NCI-H345 treated with DMSO at 0.1 percent for 48 hours (cell line): ENCODE measurements at regions not wholly inside any gene's neighbourhood (a gene's known extent, or its start where the extent isn't known, plus 50 kb on each side); places are given as distances from the start of the nearest gene placed in this dataset.

Experiments used
- DNase-seq: peaks from one replicate; lab custom pipeline; 2025; ENCODE audit not compliant: unreplicated experiment; lab: John Stamatoyannopoulos, UW

GRCh38 chr13:67763984-67764383, 533.8 kb upstream of the PCDH9 start:
- DNase-seq = no peak

GRCh38 chr13:67763384-67763783, 533.2 kb upstream of the PCDH9 start:
- DNase-seq = no peak

DNA sequence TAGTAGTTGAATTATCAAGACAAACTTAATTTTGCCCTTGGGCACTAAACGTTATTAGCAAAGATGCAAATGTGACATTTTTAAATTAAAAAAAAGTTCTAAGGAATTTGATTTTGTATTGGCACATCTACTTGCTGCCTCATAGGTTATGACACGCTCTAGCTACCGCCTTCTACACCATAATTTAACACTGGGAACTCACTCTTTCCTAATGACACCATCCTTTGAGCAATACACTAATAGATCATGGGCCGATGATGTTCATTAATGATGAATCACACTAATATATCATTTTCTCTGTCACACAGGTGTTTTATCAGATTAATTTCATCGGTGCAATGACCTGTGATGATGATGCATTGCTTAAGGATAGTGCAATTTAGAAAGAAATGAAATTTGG, 528.8 kb upstream of the PCDH9 start:
- no peak for DNase-seq

GRCh38 chr13:67754012-67754411, 523.9 kb upstream of the PCDH9 start:
- DNase-seq = no peak

- DNase-seq = no peak
Observed at GRCh38 chr13:67752759-67753158, 522.6 kb upstream of the PCDH9 start.

DNA sequence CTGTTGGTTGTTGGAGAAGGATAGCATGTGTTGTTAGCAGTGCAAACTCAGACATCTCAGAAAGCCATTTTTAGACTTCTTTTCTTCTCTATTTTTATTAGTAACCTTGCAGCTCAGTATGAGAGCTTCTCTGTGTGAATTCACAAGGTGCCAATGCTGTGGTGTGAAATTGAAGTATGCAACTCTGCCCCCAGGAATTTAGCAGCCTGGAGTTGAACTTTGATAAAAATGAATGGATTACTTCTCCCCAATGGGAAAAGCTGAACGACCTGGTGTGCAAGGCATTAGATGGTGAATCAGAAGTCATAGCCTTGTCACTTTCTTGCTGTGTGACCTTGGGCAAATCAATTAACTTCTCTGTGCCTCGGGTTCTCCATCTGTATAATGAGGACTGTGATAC, 512.3 kb upstream of the PCDH9 start:
- no peak for DNase-seq

DNA sequence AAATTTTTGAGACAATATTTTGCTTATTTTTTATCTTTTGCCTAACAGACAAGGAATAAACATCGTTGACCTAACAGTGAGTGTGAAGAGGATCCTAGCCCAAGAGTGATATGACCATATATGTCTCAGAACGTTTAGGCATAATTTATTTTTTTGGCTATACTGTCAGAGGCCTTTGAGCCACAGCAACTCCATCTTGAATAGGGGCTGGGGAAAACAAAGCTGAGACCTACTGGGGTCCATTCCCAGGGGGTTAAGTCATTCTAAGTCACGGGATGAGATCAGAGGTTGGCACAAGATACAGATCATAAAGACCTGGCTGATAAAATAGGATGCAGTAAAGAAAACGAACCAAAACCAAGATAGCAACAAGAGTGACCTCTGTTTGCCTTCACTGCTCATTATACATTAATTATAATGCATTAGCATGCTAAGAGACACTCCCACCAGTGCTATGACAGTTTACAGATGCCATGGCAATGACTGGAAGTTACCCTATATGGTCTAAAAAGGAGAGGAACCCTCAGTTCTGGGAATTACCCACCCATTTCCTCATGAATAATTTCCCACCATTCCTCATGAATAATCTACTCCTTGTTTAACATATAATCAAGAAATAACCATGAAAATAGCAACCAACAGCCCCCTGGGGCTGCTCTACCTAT, 510.9 kb upstream of the PCDH9 start:
- no peak for DNase-seq

GRCh38 chr13:67736646-67737420, 506.7 kb upstream of the PCDH9 start:
- no peak for DNase-seq

DNA sequence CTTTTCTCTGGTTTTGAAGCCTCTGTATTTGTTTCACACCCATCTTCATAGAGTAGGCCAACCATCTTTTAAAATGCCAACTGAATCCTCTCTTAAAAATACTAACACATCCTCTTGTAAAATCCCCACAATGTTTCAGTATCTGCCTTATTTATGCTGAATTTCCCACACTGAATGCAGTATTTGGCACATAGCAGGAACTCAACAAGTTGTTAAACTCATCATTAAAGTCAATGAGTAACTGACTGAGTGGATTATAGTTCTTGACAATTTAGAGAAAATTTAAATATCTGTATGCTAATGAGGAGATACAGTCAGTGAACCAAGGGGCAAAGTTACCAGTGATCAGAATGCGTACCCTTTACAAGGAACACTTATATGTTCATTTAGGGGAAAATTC, 505.5 kb upstream of the PCDH9 start:
- no peak for DNase-seq

GRCh38 chr13:67726979-67727378, 496.8 kb upstream of the PCDH9 start:
- no peak for DNase-seq

GRCh38 chr13:67725999-67726398, 495.9 kb upstream of the PCDH9 start:
- no peak for DNase-seq

DNA sequence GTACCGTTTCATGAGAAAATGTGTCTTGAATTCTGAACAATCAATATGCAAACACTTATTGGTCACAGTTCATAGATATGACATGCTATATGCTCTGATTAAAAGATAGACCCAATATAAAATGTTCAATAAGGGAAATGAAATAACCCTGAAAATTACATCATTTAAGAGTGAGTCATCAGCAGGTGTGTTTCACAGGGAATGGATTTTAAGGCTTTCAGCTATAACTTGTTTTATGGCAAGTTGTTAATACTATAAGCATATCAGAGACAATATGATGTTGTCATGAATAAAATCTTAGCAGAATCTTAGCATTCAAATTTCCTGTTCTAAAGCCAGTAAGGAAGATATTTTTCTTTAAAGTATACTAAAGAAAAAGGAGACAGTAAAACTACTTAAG, 483.4 kb upstream of the PCDH9 start:
- no peak for DNase-seq

DNA sequence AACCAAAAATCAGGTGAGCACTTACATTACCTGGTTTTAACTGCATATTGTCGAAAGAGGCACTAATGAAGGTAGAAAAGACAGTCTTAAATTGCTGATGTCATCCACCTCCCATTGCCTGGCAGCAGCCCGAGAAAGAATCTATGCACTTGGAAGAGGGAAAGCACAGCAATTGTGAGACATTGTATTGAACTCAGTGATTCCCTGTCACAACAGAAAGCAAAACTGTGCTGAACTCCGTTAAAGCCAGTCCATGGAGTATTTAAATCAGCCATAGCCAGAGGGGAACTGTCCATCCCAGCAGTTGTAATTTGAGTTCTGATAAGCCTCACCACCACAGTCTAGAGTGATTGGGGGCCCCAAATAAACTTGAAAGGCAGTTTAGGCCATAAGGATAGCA, 466.6 kb upstream of the PCDH9 start:
- no peak for DNase-seq

GRCh38 chr13:67664502-67664901, 434.4 kb upstream of the PCDH9 start:
- no peak for DNase-seq

- DNase-seq = no peak
Observed at GRCh38 chr13:67662997-67663396, 432.9 kb upstream of the PCDH9 start.

GRCh38 chr13:67652887-67653286, 422.8 kb upstream of the PCDH9 start:
- DNase-seq = no peak

DNA sequence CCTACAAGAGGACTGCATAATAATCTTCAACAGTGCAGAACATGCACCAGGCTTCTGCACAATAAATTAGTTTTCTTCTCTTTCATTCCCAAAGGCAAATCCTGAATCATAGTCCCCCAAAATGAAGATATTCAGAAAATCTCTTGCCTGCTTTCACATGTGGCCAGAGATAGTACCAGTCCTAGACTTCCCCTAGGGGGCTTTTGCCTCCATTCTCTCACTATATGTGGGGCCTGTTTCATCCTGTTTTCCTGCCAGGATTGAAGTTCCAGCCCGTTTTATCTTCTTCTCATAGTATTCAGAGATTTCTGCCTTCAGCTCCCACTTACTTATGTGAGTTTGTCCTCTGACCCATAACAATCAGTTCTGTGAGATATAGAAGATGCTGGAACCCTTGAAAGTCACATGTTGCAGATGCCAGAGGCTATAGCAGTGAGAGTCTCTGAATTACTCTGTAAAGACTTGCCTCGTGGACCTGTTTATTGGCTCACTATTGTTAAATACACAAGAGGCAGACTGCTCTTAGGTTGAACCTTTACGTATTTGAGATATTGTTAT, 421.9 kb upstream of the PCDH9 start:
- no peak for DNase-seq

- no peak for DNase-seq
Observed at GRCh38 chr13:67650471-67650870, 420.3 kb upstream of the PCDH9 start.

- DNase-seq = no peak
Observed at GRCh38 chr13:67645874-67646467, 415.8 kb upstream of the PCDH9 start.

- DNase-seq = no peak
Observed at GRCh38 chr13:67643516-67644055, 413.4 kb upstream of the PCDH9 start.

DNA sequence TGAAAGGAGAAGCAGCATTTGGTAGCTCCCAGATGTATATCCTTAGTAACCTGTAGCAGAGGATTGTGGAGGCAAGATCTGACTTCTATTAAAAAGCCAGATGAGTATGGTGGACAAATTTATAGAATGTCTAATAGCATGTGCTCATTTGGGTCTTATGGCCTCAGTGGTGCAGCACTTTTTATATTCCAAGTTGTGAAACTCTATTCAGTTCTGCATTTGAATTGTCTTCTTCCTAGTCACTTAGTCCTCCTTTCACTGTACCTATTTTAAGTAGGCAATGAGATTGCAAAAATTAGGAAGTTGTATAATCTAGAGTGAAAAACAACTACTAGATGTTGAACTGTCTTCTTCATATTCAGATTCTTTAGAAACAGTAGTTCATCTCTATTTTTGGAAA, 412.5 kb upstream of the PCDH9 start:
- DNase-seq = no peak

GRCh38 chr13:67635754-67636153, 405.6 kb upstream of the PCDH9 start:
- DNase-seq = no peak
